NCI-H146 treated with DMSO at 0.1 percent for 48 hours (cell line): ENCODE measurements at regions not wholly inside any gene's neighbourhood (a gene's known extent, or its start where the extent isn't known, plus 50 kb on each side); places are given as distances from the start of the nearest gene placed in this dataset.

Source experiments
- DNase-seq: peaks from one replicate; lab custom pipeline; 2025; ENCODE audit not compliant: unreplicated experiment; lab: John Stamatoyannopoulos, UW

GRCh38 chrX:5549512-5549911 lies 679.2 kb downstream of the NLGN4X start:
- no peak for DNase-seq

GRCh38 chrX:5537098-5537497 lies 691.6 kb downstream of the NLGN4X start:
- DNase-seq: no peak

GRCh38 chrX:5536261-5536660 lies 692.4 kb downstream of the NLGN4X start:
- no peak for DNase-seq

GRCh38 chrX:5528057-5528456 lies 700.6 kb downstream of the NLGN4X start:
- DNase-seq: no peak

GRCh38 chrX:5526191-5526590 lies 702.5 kb downstream of the NLGN4X start:
- DNase-seq: no peak

- DNase-seq: no peak
Measured at GRCh38 chrX:5490786-5491563, 737.7 kb downstream of the NLGN4X start.

- no peak for DNase-seq
Measured at GRCh38 chrX:5474282-5474681, 754.4 kb downstream of the NLGN4X start.

- DNase-seq: no peak
Measured at GRCh38 chrX:5458300-5458842, 770.3 kb downstream of the NLGN4X start.

GRCh38 chrX:5449323-5449722 lies 779.3 kb downstream of the NLGN4X start:
- no peak for DNase-seq

- no peak for DNase-seq
Measured at GRCh38 chrX:5431823-5432222, 796.8 kb downstream of the NLGN4X start.

GRCh38 chrX:5425119-5425518 lies 803.5 kb downstream of the NLGN4X start:
- DNase-seq: no peak

GRCh38 chrX:5417381-5417780 lies 811.3 kb downstream of the NLGN4X start:
- DNase-seq: no peak

- DNase-seq: no peak
Measured at GRCh38 chrX:5415738-5416137, 812.9 kb downstream of the NLGN4X start.

GRCh38 chrX:5409106-5409505 lies 819.6 kb downstream of the NLGN4X start:
- DNase-seq: no peak

- no peak for DNase-seq
Measured at GRCh38 chrX:5402461-5402860, 826.2 kb downstream of the NLGN4X start.

- no peak for DNase-seq
Measured at GRCh38 chrX:5399403-5399802, 829.3 kb downstream of the NLGN4X start.

- no peak for DNase-seq
Measured at GRCh38 chrX:5397409-5397808, 831.3 kb downstream of the NLGN4X start.

- DNase-seq: no peak
Measured at GRCh38 chrX:5390376-5390775, 838.3 kb downstream of the NLGN4X start.

GRCh38 chrX:5388087-5388486 lies 840.6 kb downstream of the NLGN4X start:
- DNase-seq: no peak

GRCh38 chrX:5380426-5380825 lies 848.2 kb downstream of the NLGN4X start:
- DNase-seq: no peak

GRCh38 chrX:5341902-5342301 lies 886.8 kb downstream of the NLGN4X start:
- DNase-seq: no peak

- DNase-seq: no peak
Measured at GRCh38 chrX:5337160-5337559, 891.5 kb downstream of the NLGN4X start.

GRCh38 chrX:5324546-5324945 lies 904.1 kb downstream of the NLGN4X start:
- DNase-seq: no peak
